Liver (tissue), 7 donors: ENCODE measurements at regions not wholly inside any gene's neighbourhood (a gene's known extent, or its start where the extent isn't known, plus 50 kb on each side); places are given as distances from the start of the nearest gene placed in this dataset.

Experiments
- DNase-seq: peaks from one replicate; pipeline ENCODE4 v3.0.0-alpha.2; 2017; ENCODE audit warnings: low spot score
- H3K27ac ChIP-seq, 2 donors: one replicate each; pipeline ENCODE4 v1.7.0; 2013; ENCODE audit warnings: inconsistent platforms in 2 of 2, low read length in 2 of 2, control low read depth in 1 of 2, low read depth in 1 of 2, mild to moderate bottlenecking in 1 of 2
- H3K27me3 ChIP-seq, 4 donors: one replicate each; pipeline versions ENCODE4 v1.6.1 to v1.7.0; 2013; ENCODE audit warnings: low read length in 3 of 4, inconsistent platforms in 1 of 4, mild to moderate bottlenecking in 1 of 4, moderate library complexity in 1 of 4; ENCODE audit not compliant: control insufficient read depth in 4 of 4, insufficient read depth in 4 of 4
- H3K36me3 ChIP-seq, 4 donors: one replicate each; pipeline versions ENCODE4 v1.6.1 to v1.7.0; 2013; ENCODE audit warnings: low read length in 3 of 4, mild to moderate bottlenecking in 3 of 4, low read depth in 1 of 4, moderate library complexity in 1 of 4; ENCODE audit not compliant: control insufficient read depth in 4 of 4, insufficient read depth in 3 of 4
- H3K4me1 ChIP-seq, 4 donors: one replicate each; pipeline versions ENCODE4 v1.6.1 to v1.7.0; 2013; ENCODE audit warnings: low read length in 3 of 4, mild to moderate bottlenecking in 3 of 4, moderate library complexity in 1 of 4; ENCODE audit not compliant: control insufficient read depth in 4 of 4, insufficient read depth in 4 of 4
- H3K4me3 ChIP-seq, 3 donors: one replicate each; pipeline versions ENCODE4 v1.6.1 to v1.7.0; 2013; ENCODE audit warnings: low read length in 3 of 3, control low read depth in 1 of 3, low read depth in 1 of 3, mild to moderate bottlenecking in 1 of 3
- H3K9ac ChIP-seq, 2 donors: one replicate each; pipeline ENCODE4 v1.7.0; 2013; ENCODE audit warnings: low read length in 2 of 2, mild to moderate bottlenecking in 2 of 2, moderate library complexity in 2 of 2, control low read depth in 1 of 2, low read depth in 1 of 2
- H3K9me3 ChIP-seq, 4 donors: one replicate each; pipeline versions ENCODE4 v1.6.1 to v1.7.0; 2013; ENCODE audit warnings: low read length in 3 of 4; ENCODE audit not compliant: control insufficient read depth in 4 of 4
- ATF3 ChIP-seq: IDR thresholded peaks from 2 replicates; pipeline ENCODE4 v1.6.1; 2016; ENCODE audit warnings: antibody characterized with exemption
- EGR1 ChIP-seq, 2 donors: IDR thresholded peaks; 2 replicates each; pipeline ENCODE4 v1.6.1; 2016 to 2018; ENCODE audit warnings: antibody characterized with exemption in 2 of 2, low read depth in 2 of 2
- FOXA1 ChIP-seq: IDR thresholded peaks from 2 replicates; pipeline ENCODE4 v1.6.1; 2016; ENCODE audit warnings: antibody characterized with exemption
- FOXA2 ChIP-seq: IDR thresholded peaks from 2 replicates; pipeline ENCODE4 v1.6.1; 2016; ENCODE audit warnings: antibody characterized with exemption
- HNF4A ChIP-seq, 2 donors: conservative IDR thresholded peaks; 2 replicates each; pipeline ENCODE4 v1.6.1; 2016; ENCODE audit warnings: antibody characterized with exemption in 2 of 2, mild to moderate bottlenecking in 2 of 2
- HNF4G ChIP-seq: IDR thresholded peaks from 2 replicates; pipeline ENCODE4 v1.6.1; 2016; ENCODE audit warnings: antibody characterized with exemption
- JUND ChIP-seq, 2 donors: IDR thresholded peaks; 2 replicates each; pipeline ENCODE4 v1.6.1; 2016; ENCODE audit warnings: antibody characterized with exemption in 2 of 2
- MAX ChIP-seq: IDR thresholded peaks from 2 replicates; pipeline ENCODE4 v1.6.1; 2016; ENCODE audit warnings: antibody characterized with exemption
- NR2F2 ChIP-seq: IDR thresholded peaks from 2 replicates; pipeline ENCODE4 v1.6.1; 2016; ENCODE audit warnings: antibody characterized with exemption
- RAD21 ChIP-seq, 2 donors: IDR thresholded peaks; 2 replicates each; pipeline ENCODE4 v1.6.1; 2016; ENCODE audit warnings: antibody characterized with exemption in 2 of 2, mild to moderate bottlenecking in 2 of 2
- REST ChIP-seq: IDR thresholded peaks from 2 replicates; pipeline ENCODE4 v1.6.1; 2016; ENCODE audit warnings: antibody characterized with exemption, mild to moderate bottlenecking
- RXRA ChIP-seq, 2 donors: IDR thresholded peaks; 2 replicates each; pipeline ENCODE4 v1.6.1; 2017 to 2018; ENCODE audit warnings: antibody characterized with exemption in 2 of 2, mild to moderate bottlenecking in 1 of 2
- SP1 ChIP-seq: IDR thresholded peaks from 2 replicates; pipeline ENCODE4 v1.6.1; 2018; ENCODE audit warnings: antibody characterized with exemption, mild to moderate bottlenecking
- TAF1 ChIP-seq: conservative IDR thresholded peaks from 2 replicates; pipeline ENCODE4 v1.6.1; 2016; ENCODE audit warnings: antibody characterized with exemption, mild to moderate bottlenecking
- YY1 ChIP-seq: IDR thresholded peaks from 2 replicates; pipeline ENCODE4 v1.6.1; 2016; ENCODE audit warnings: antibody characterized with exemption, mild to moderate bottlenecking
- ZBTB33 ChIP-seq: IDR thresholded peaks from 2 replicates; pipeline ENCODE4 v1.6.1; 2016; ENCODE audit warnings: antibody characterized with exemption
- WGBS: extraction: QIAGEN DNeasy Blood & Tissue Kit; methylation state at CpG from one replicate; pipeline ENCODE4 v1.1.7; 2013; 5-methylcytosine and 5-hydroxymethylcytosine counted together
- donor health status: healthy.
- donor health status: healthy.
- donor health status: healthy.
- donor health status: healthy.

- Histone ChIP-seq H3K4me1 (no peaks in the 10 kb centered on the region), H3K4me3 (no peak overlapping the region)
These were observed 714.9 kb upstream of the MEF2C start for GRCh38 chr5:89597878-89598277.

GRCh38 chr5:89596821-89597220, 713.8 kb upstream of the MEF2C start:
- H3K4me1 ChIP-seq: no peaks in the 10 kb centered on the region
- 34% methylated on average over 2 of the region's 2 CpGs for WGBS
- H3K27me3 ChIP-seq: no peaks in the 10 kb centered on the region
- no peak overlapping the region for H3K4me3 ChIP-seq
- H3K36me3 ChIP-seq: no peaks in the 10 kb centered on the region
- no peaks in the 10 kb centered on the region for H3K9me3 ChIP-seq
- no peak for DNase-seq
- no peak overlapping the region for H3K27ac ChIP-seq
- H3K9ac ChIP-seq: no peak overlapping the region
- TF ChIP-seq RAD21 (IDR thresholded peaks at IDR 0.05): no peak
- TF ChIP-seq NR2F2: no peak
- TF ChIP-seq ATF3: no peak
- TF ChIP-seq HNF4G: no peak
- TF ChIP-seq EGR1 (IDR thresholded peaks at IDR 0.05; ENCODE audit: low read depth in 2 of 2): no peak
- TF ChIP-seq TAF1: no peak
- no peak for TF ChIP-seq ZBTB33
- no peak for TF ChIP-seq REST
- no peak for TF ChIP-seq FOXA1

More at GRCh38 chr5:89597878-89598277, 714.9 kb upstream of the MEF2C start:
- Histone ChIP-seq H3K9me3 (no peaks in the 10 kb centered on the region), H3K36me3 (no peaks in the 10 kb centered on the region), H3K9ac (no peak overlapping the region), H3K27ac (no peak overlapping the region), H3K27me3 (no peaks in the 10 kb centered on the region)
- TF ChIP-seq SP1 (no peak), RAD21 (IDR thresholded peaks at IDR 0.05) (no peak), MAX (no peak), ZBTB33 (no peak), JUND (IDR thresholded peaks at IDR 0.05) (no peak), REST (no peak), YY1 (no peak), NR2F2 (no peak), TAF1 (no peak), RXRA (IDR thresholded peaks at IDR 0.05) (no peak), HNF4A (conservative IDR thresholded peaks at IDR 0.05) (no peak), EGR1 (IDR thresholded peaks at IDR 0.05; ENCODE audit: low read depth in 2 of 2) (no peak), FOXA2 (no peak)
- no peak for DNase-seq
- WGBS: 61% methylated on average over 1 of the region's 1 CpG
